Esophagus muscularis mucosa (tissue), 4 donors: ENCODE measurements at regions not wholly inside any gene's neighbourhood (a gene's known extent, or its start where the extent isn't known, plus 50 kb on each side); places are given as distances from the start of the nearest gene placed in this dataset.

ENCODE experiments used
- CTCF ChIP-seq, 3 experiments: fragments of 200-600 bp in 2 of 3; fragments of 450-650 bp in 1 of 3; sonication (generic) in 2 of 3; IDR thresholded peaks; one replicate each; pipeline ENCODE4 v1.5.1; 2017 to 2019; ENCODE audit warnings: antibody characterized with exemption in 3 of 3, mild to moderate bottlenecking in 2 of 3, moderate library complexity in 1 of 3
- EP300 ChIP-seq: sonication (generic); formaldehyde crosslinking; IDR thresholded peaks from one replicate; pipeline ENCODE4 v1.6.1; 2017; ENCODE audit warnings: antibody characterized with exemption
- POLR2A ChIP-seq: fragments of 450-650 bp; IDR thresholded peaks from one replicate; pipeline ENCODE4 v1.6.1; 2017; ENCODE audit warnings: antibody characterized with exemption, moderate library complexity, mild to moderate bottlenecking, low read depth
- POLR2AphosphoS5 ChIP-seq, 2 donors: sonication (generic); formaldehyde crosslinking; IDR thresholded peaks; one replicate each; pipeline ENCODE4 v1.6.1; 2017; ENCODE audit warnings: antibody characterized with exemption in 2 of 2

- TF ChIP-seq POLR2AphosphoS5 (IDR thresholded peaks at IDR 0.05), result no peak
- TF ChIP-seq EP300, result no peak
- TF ChIP-seq CTCF (IDR thresholded peaks at IDR 0.05), result no peak
- no peak for TF ChIP-seq POLR2A
Measured at GRCh38 chr22:27684901-27685300, 116.7 kb downstream of the MN1 start.
